PC-9 (cell line): ENCODE measurements at regions not wholly inside any gene's neighbourhood (a gene's known extent, or its start where the extent isn't known, plus 50 kb on each side); places are given as distances from the start of the nearest gene placed in this dataset.

Experiments used
- BruUV-seq: library from RNA; stranded (reverse); fragments of 400-500 nt; replicated peaks from 2 replicates; lab custom pipeline; 2021; lab: Mats Ljungman, UMichigan
- CTCF ChIA-PET: fragments of 300-600 bp; sonication (Branson Sonifier 250); formaldehyde crosslinking; loops from one replicate; lab custom pipeline; 2022; ENCODE audit warnings: antibody characterized with exemption; lab: Charles Lee
- POLR2A ChIA-PET: fragments of 300-600 bp; sonication (Branson Sonifier 250); formaldehyde crosslinking; loops from one replicate; lab custom pipeline; 2022; ENCODE audit warnings: antibody characterized with exemption; ENCODE audit not compliant: unreplicated experiment; lab: Charles Lee
- DNase-seq, 2 experiments: peaks; one replicate each; pipeline versions ENCODE4 v3.0.0 to v3.0.0-alpha.2; 2015 to 2022; ENCODE audit warnings: mixed read lengths in 1 of 2
- H2AFZ ChIP-seq: fragments of 200-600 bp; sonication (generic); 2 replicates; pipeline ENCODE4 v1.8.1; 2017; ENCODE audit warnings: antibody characterized with exemption
- H3F3A ChIP-seq: fragments of 200-600 bp; sonication (generic); 2 replicates; pipeline ENCODE4 v1.8.1; 2017; ENCODE audit warnings: antibody characterized with exemption, mild to moderate bottlenecking, low read depth; ENCODE audit not compliant: insufficient read depth
- H3K27ac ChIP-seq: fragments of 200-600 bp; sonication (generic); 2 replicates; pipeline ENCODE4 v1.6.1; 2016; ENCODE audit warnings: mixed run types
- H3K27me3 ChIP-seq: fragments of 200-600 bp; sonication (generic); 2 replicates; pipeline ENCODE4 v1.6.1; 2016; ENCODE audit warnings: low read depth, mixed run types; ENCODE audit not compliant: insufficient read depth
- H3K36me3 ChIP-seq: fragments of 200-600 bp; sonication (generic); 2 replicates; pipeline ENCODE4 v1.6.1; 2016; ENCODE audit warnings: low read depth, mixed run types
- H3K4me1 ChIP-seq: fragments of 200-600 bp; sonication (generic); replicated peaks from 2 replicates; pipeline ENCODE4 v1.6.1; 2016; ENCODE audit warnings: mixed run types; ENCODE audit not compliant: insufficient read depth
- H3K4me2 ChIP-seq: fragments of 200-600 bp; sonication (generic); 2 replicates; pipeline ENCODE4 v1.6.1; 2017; ENCODE audit warnings: mixed run types
- H3K4me3 ChIP-seq: fragments of 200-600 bp; sonication (generic); 2 replicates; pipeline ENCODE4 v1.6.1; 2016; ENCODE audit warnings: mixed run types
- H3K79me2 ChIP-seq: fragments of 200-600 bp; sonication (generic); 2 replicates; pipeline ENCODE4 v1.6.1; 2017; ENCODE audit warnings: low read depth, mixed run types
- H3K9me2 ChIP-seq: fragments of 200-600 bp; sonication (generic); 2 replicates; pipeline ENCODE4 v1.8.1; 2017; ENCODE audit warnings: mild to moderate bottlenecking; ENCODE audit not compliant: insufficient read depth
- H3K9me3 ChIP-seq: fragments of 200-600 bp; sonication (generic); 2 replicates; pipeline ENCODE4 v1.8.1; 2016; ENCODE audit warnings: low read depth; ENCODE audit not compliant: insufficient read depth
- H4K20me1 ChIP-seq: fragments of 200-600 bp; sonication (generic); 2 replicates; pipeline ENCODE4 v1.8.1; 2017; ENCODE audit not compliant: insufficient read depth
- CTCF ChIP-seq: fragments of 200-600 bp; sonication (generic); conservative IDR thresholded peaks from 2 replicates; pipeline ENCODE4 v1.6.1; 2017; ENCODE audit warnings: mixed run types, antibody characterized with exemption, mild to moderate bottlenecking, moderate library complexity
- EZH2 ChIP-seq: fragments of 200-600 bp; sonication (generic); IDR thresholded peaks from 2 replicates; pipeline ENCODE4 v1.8.0; 2017; ENCODE audit warnings: antibody characterized with exemption, low read depth
- intact Hi-C: fragments of 100-400 bp; cut with micrococcal nuclease; formaldehyde crosslinking; loops from one replicate; pipeline ENCODE4 v1.10.0; 2022; ENCODE audit not compliant: unreplicated experiment

- POLR2A ChIA-PET, result no interaction called here
- CTCF ChIA-PET, result no interaction called here
- H4K20me1 ChIP-seq, result no peaks in the 10 kb centered on the region
- H3K27me3 ChIP-seq, result no peaks in the 10 kb centered on the region
- H3K4me1 ChIP-seq, result peaks cover 14% of the 10 kb centered on the region
- BruUV-seq, result no TSS peak
- no peak for DNase-seq
- peaks cover 10% of the 10 kb centered on the region; the same call in 1 of the 2 replicates for H3F3A ChIP-seq
- H3K4me2 ChIP-seq, result no peak overlapping the region
- intact Hi-C loops, result no loop called here
- no peaks in the 10 kb centered on the region for H3K79me2 ChIP-seq
- no peak overlapping the region for H3K27ac ChIP-seq
- no peaks in the 10 kb centered on the region for H3K9me3 ChIP-seq
- no peaks in the 10 kb centered on the region for H3K36me3 ChIP-seq
- no peak overlapping the region for H2AFZ ChIP-seq
- H3K9me2 ChIP-seq, result no peaks in the 10 kb centered on the region
- H3K4me3 ChIP-seq, result no peak overlapping the region
- no peak for TF ChIP-seq CTCF
- TF ChIP-seq EZH2, result no peak
Observed at GRCh38 chr15:39269352-39269751, 311.5 kb upstream of the THBS1 start.

DNA sequence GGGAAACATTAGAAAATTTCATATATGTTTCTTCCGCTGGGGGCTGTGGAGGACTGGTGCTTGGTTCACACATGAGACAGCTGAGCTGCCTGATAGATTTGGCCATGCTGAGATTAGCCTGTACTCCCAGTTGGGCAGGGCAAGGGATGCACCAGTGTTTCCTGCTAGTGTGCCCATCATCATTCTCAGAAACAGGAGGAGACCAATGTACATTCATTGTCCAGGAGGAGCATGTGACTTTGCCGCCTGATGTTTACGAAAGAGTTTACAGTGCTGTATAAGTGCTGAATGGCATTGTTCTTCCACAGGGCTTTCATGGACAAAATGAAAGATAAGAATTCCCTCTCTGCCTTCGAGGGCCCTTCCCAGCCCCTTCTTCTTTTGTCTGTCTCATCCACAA lies 311.1 kb upstream of the THBS1 start:
- Histone ChIP-seq H3K4me2 (no peak overlapping the region), H3K27me3 (no peaks in the 10 kb centered on the region), H3K4me3 (no peak overlapping the region), H2AFZ (no peak overlapping the region), H3K27ac (no peak overlapping the region), H3K79me2 (no peaks in the 10 kb centered on the region), H3K4me1 (peaks cover 19% of the 10 kb centered on the region), H3F3A (peaks cover 14% of the 10 kb centered on the region; the same call in 1 of the 2 replicates), H3K9me2 (no peaks in the 10 kb centered on the region), H4K20me1 (no peaks in the 10 kb centered on the region), H3K9me3 (no peaks in the 10 kb centered on the region), H3K36me3 (no peaks in the 10 kb centered on the region)
- no TSS peak for BruUV-seq
- intact Hi-C loops, result loop anchor here (5.0 kb wide), 1 partner anchor 98 kb away; no protein-coding TSS in a partner anchor
- ChIA-PET POLR2A (no interaction called here), CTCF (no interaction called here)
- TF ChIP-seq EZH2 (no peak), CTCF (no peak)
- no peak for DNase-seq

DNA sequence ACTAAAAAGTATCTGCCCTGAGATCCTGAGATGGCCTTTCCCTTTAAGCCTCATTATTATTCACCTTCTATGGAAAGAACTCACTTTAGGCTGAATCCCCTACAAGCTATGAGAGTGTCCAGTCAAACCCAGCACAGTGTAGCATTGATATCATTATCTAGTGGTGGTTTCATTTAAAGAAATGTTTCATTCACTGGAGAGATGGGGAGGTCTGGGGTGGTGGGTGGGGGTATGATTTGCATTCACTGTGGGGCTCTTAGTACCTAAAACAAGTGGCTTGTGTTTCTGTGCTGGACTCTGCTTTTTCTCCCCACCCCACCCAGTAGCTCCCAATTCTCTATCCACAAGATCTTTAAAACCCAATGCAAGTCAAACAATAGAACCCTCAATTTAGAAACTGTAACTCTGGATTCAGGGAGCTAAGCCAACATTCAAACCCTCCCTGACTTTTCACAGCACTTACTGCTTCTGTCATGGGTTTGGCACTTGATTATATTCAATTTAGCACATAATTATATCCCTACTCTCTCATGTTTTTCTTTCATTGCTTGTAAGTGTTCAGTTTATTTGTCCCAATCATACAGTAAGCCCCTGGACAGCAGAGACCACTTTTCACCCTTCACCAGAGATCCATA lies 310.5 kb upstream of the THBS1 start:
- CTCF ChIA-PET, result interaction anchor here (0.6 kb wide), 1 partner anchor 1990 kb away, joined by 8 read pairs; no protein-coding TSS in a partner anchor

More for the DNA sequence above, 310.5 kb upstream of the THBS1 start:
- no peaks in the 10 kb centered on the region for H3K27me3 ChIP-seq
- H3K4me1 ChIP-seq, result peaks cover 21% of the 10 kb centered on the region
- no peak for DNase-seq
- H3K36me3 ChIP-seq, result no peaks in the 10 kb centered on the region
- no peaks in the 10 kb centered on the region for H3K79me2 ChIP-seq
- POLR2A ChIA-PET, result interaction anchor here (0.6 kb wide), 2 partner anchors 75 to 117 kb away, joined by 3 read pairs; no protein-coding TSS in a partner anchor
- H2AFZ ChIP-seq, result no peak overlapping the region
- no peak overlapping the region for H3K4me2 ChIP-seq
- intact Hi-C loops, result loop anchor here (5.0 kb wide), 1 partner anchor 98 kb away; no protein-coding TSS in a partner anchor
- no peak overlapping the region for H3K4me3 ChIP-seq
- H3K27ac ChIP-seq, result no peak overlapping the region
- TF ChIP-seq EZH2 (no peak), CTCF (no peak)
- no peaks in the 10 kb centered on the region for H3K9me2 ChIP-seq
- peaks cover 14% of the 10 kb centered on the region; the same call in 1 of the 2 replicates for H3F3A ChIP-seq
- no TSS peak for BruUV-seq
- H3K9me3 ChIP-seq, result no peaks in the 10 kb centered on the region
- H4K20me1 ChIP-seq, result no peaks in the 10 kb centered on the region
